A673 (cell line): ENCODE measurements at regions not wholly inside any gene's neighbourhood (a gene's known extent, or its start where the extent isn't known, plus 50 kb on each side); places are given as distances from the start of the nearest gene placed in this dataset.

Experiments
- BruUV-seq: library from RNA; stranded (reverse); fragments of 400-500 nt; replicated peaks from 2 replicates; lab custom pipeline; 2021; lab: Mats Ljungman, UMichigan
- CTCF ChIA-PET: fragments of 300-600 bp; sonication (Branson Sonifier 250); formaldehyde crosslinking; loops from one replicate; lab custom pipeline; 2022; ENCODE audit warnings: antibody characterized with exemption; lab: Charles Lee
- POLR2A ChIA-PET: fragments of 300-600 bp; sonication (Branson Sonifier 250); formaldehyde crosslinking; loops from one replicate; lab custom pipeline; 2022; ENCODE audit warnings: antibody characterized with exemption; ENCODE audit not compliant: low non-redundant PET; lab: Charles Lee
- DNase-seq: peaks from one replicate; pipeline ENCODE4 v3.0.0-alpha.2; 2015; ENCODE audit warnings: low spot score
- H3K27ac ChIP-seq: fragments of 200-600 bp; sonication (generic); 2 replicates; pipeline ENCODE4 v1.5.1; 2016; ENCODE audit warnings: mixed run types, low read depth, mild to moderate bottlenecking, mixed read lengths, antibody characterized with exemption, low read length; ENCODE audit not compliant: poor library complexity, severe bottlenecking
- H3K27me3 ChIP-seq: fragments of 200-600 bp; sonication (generic); replicated peaks from 2 replicates; pipeline ENCODE4 v1.6.1; 2017; ENCODE audit warnings: mixed run types, low read depth, mild to moderate bottlenecking, mixed read lengths, antibody characterized with exemption, low read length; ENCODE audit not compliant: insufficient read depth, poor library complexity
- H3K36me3 ChIP-seq: fragments of 200-600 bp; sonication (generic); 2 replicates; pipeline ENCODE4 v1.6.1; 2016; ENCODE audit warnings: mixed run types, mild to moderate bottlenecking, mixed read lengths, antibody characterized with exemption, low read length; ENCODE audit not compliant: insufficient read depth, poor library complexity, severe bottlenecking
- H3K4me1 ChIP-seq: fragments of 200-600 bp; sonication (generic); 2 replicates; pipeline ENCODE4 v1.6.1; 2017; ENCODE audit warnings: mixed run types, mild to moderate bottlenecking, mixed read lengths, antibody characterized with exemption, low read length; ENCODE audit not compliant: insufficient read depth, poor library complexity, severe bottlenecking
- H3K4me3 ChIP-seq: fragments of 200-600 bp; sonication (generic); 2 replicates; pipeline ENCODE4 v1.5.1; 2016; ENCODE audit warnings: low read depth, mixed run types, mild to moderate bottlenecking, mixed read lengths, low read length; ENCODE audit not compliant: poor library complexity, severe bottlenecking
- H3K9me3 ChIP-seq: fragments of 200-600 bp; sonication (generic); 2 replicates; pipeline ENCODE4 v1.6.1; 2016; ENCODE audit warnings: mixed run types, low read depth, mild to moderate bottlenecking, mixed read lengths, antibody characterized with exemption, low read length; ENCODE audit not compliant: poor library complexity, severe bottlenecking
- EZH2 ChIP-seq: fragments of 200-600 bp; sonication (generic); IDR thresholded peaks from 2 replicates; pipeline ENCODE4 v1.6.1; 2017; ENCODE audit warnings: borderline replicate concordance, low read depth, mild to moderate bottlenecking, mixed read lengths, antibody characterized with exemption, low read length; ENCODE audit not compliant: poor library complexity, severe bottlenecking
- intact Hi-C: fragments of 100-400 bp; cut with micrococcal nuclease; formaldehyde crosslinking; loops from one replicate; pipeline ENCODE4 v1.10.0; 2022; ENCODE audit not compliant: unreplicated experiment
- TF ChIP-seq, protein P1 (sequence below): fragments of 300-800, 200-600 bp; sonication (generic); conservative IDR thresholded peaks from 2 replicates; pipeline ENCODE4 v1.5.1; 2017; ENCODE audit warnings: low read depth, mild to moderate bottlenecking, antibody characterized with exemption, low read length, moderate library complexity, mixed read lengths

GRCh38 chr9:108074900-108075299, 585.3 kb upstream of the KLF4 start:
- no TSS peak for BruUV-seq
- H3K4me3 ChIP-seq, result no peak overlapping the region
- peaks cover 3% of the 10 kb centered on the region for H3K9me3 ChIP-seq
- ChIA-PET CTCF (no interaction called here), POLR2A (no interaction called here)
- TF ChIP-seq EZH2, result no peak
- TF ChIP-seq, protein P1, sequence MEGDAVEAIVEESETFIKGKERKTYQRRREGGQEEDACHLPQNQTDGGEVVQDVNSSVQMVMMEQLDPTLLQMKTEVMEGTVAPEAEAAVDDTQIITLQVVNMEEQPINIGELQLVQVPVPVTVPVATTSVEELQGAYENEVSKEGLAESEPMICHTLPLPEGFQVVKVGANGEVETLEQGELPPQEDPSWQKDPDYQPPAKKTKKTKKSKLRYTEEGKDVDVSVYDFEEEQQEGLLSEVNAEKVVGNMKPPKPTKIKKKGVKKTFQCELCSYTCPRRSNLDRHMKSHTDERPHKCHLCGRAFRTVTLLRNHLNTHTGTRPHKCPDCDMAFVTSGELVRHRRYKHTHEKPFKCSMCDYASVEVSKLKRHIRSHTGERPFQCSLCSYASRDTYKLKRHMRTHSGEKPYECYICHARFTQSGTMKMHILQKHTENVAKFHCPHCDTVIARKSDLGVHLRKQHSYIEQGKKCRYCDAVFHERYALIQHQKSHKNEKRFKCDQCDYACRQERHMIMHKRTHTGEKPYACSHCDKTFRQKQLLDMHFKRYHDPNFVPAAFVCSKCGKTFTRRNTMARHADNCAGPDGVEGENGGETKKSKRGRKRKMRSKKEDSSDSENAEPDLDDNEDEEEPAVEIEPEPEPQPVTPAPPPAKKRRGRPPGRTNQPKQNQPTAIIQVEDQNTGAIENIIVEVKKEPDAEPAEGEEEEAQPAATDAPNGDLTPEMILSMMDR, result no peak
- H3K4me1 ChIP-seq, result no peaks in the 10 kb centered on the region
- H3K27ac ChIP-seq, result no peak overlapping the region
- intact Hi-C loops, result no loop called here
- no peaks in the 10 kb centered on the region for H3K36me3 ChIP-seq
- DNase-seq, result no peak
- no peaks in the 10 kb centered on the region for H3K27me3 ChIP-seq

DNA sequence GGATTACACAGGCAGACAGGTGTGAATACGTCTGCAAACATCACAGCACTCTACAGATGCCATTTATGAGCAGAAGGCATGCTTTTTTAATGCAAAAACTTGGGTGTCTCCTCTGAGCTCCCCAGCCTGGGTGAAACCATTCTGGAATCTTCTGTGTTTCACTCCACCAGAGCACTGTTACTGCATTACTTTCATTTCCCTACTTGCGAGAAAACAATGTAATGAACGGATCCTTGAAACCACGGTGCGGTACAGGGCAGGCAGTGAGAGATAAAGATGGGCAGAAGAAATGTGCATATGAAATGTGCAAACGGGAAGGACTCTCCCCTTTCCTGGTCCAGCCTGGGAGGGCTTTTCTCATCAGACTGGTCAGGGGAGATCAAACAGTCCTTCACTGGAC, 584.3 kb upstream of the KLF4 start:
- H3K27ac ChIP-seq, result no peak overlapping the region
- intact Hi-C loops, result no loop called here
- ChIA-PET POLR2A (no interaction called here), CTCF (no interaction called here)
- peaks cover 3% of the 10 kb centered on the region for H3K9me3 ChIP-seq
- no peak overlapping the region for H3K4me3 ChIP-seq
- no peaks in the 10 kb centered on the region for H3K27me3 ChIP-seq
- no peaks in the 10 kb centered on the region for H3K36me3 ChIP-seq
- TF ChIP-seq, protein P1, result no peak
- no peak for TF ChIP-seq EZH2
- no TSS peak for BruUV-seq
- no peak for DNase-seq
- H3K4me1 ChIP-seq, result no peaks in the 10 kb centered on the region

DNA sequence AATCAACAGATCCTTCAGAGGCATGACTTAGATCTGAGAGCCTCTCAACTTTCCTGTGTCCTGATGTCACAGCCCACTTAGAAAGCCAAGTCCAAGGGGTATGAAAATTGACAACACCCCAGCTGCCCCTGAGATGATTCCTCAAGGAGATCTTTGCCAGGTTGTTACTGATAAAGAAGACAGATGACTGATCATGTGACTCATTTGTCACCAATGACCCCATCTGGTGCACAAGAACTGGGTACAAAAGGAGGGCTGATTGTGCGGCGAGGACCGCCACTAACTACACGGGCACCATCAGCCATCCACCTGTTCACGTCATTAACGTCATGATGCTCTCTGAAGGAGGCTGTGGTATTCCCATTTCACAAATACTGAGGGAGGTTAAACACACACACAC, 583.2 kb upstream of the KLF4 start:
- POLR2A ChIA-PET, result no interaction called here

More for the DNA sequence above, 583.2 kb upstream of the KLF4 start:
- no peak overlapping the region for H3K4me3 ChIP-seq
- H3K9me3 ChIP-seq, result peaks cover 3% of the 10 kb centered on the region
- no peak for DNase-seq
- no peaks in the 10 kb centered on the region for H3K36me3 ChIP-seq
- intact Hi-C loops, result no loop called here
- no peaks in the 10 kb centered on the region for H3K27me3 ChIP-seq
- H3K4me1 ChIP-seq, result no peaks in the 10 kb centered on the region
- no peak overlapping the region for H3K27ac ChIP-seq
- TF ChIP-seq EZH2, result no peak
- TF ChIP-seq, protein P1, result no peak
- CTCF ChIA-PET, result no interaction called here
- BruUV-seq, result no TSS peak
